ENCODE measurements at regions not wholly inside any gene's neighbourhood (a gene's known extent, or its start where the extent isn't known, plus 50 kb on each side); places are given as distances from the start of the nearest gene placed in this dataset.
A peak's percentile ranks its signal among the peaks of the same experiment; 100 is the strongest.

GRCh38 chr2:134153294-134153880 lies 100.5 kb upstream of the MGAT5 start:
- DNase-seq = no peak

- DNase-seq = no peak
These were observed 99.6 kb upstream of the MGAT5 start for GRCh38 chr2:134154246-134154645.

GRCh38 chr2:134155134-134155533 lies 98.7 kb upstream of the MGAT5 start:
- DNase-seq = no peak

- DNase-seq = no peak
These were observed 95.6 kb upstream of the MGAT5 start for GRCh38 chr2:134158295-134158694.

- DNase-seq = no peak
These were observed 92.7 kb upstream of the MGAT5 start for GRCh38 chr2:134161170-134161547.

- no peak for DNase-seq
These were observed 90.5 kb upstream of the MGAT5 start for GRCh38 chr2:134163336-134163735.

GRCh38 chr2:134164306-134164705 lies 89.6 kb upstream of the MGAT5 start:
- no peak for DNase-seq

- peak; percentile 10 for DNase-seq
These were observed 86.9 kb upstream of the MGAT5 start for GRCh38 chr2:134167015-134167414.

- no peak for DNase-seq
These were observed 84.1 kb upstream of the MGAT5 start for GRCh38 chr2:134169788-134170187.

- DNase-seq = no peak
These were observed 83.6 kb upstream of the MGAT5 start for GRCh38 chr2:134170294-134170693.

- DNase-seq = no peak
These were observed 83.2 kb upstream of the MGAT5 start for GRCh38 chr2:134170700-134171099.

- no peak for DNase-seq
These were observed 80.4 kb upstream of the MGAT5 start for GRCh38 chr2:134173338-134174016.

- no peak for DNase-seq
These were observed 79.2 kb upstream of the MGAT5 start for GRCh38 chr2:134174711-134175110.

GRCh38 chr2:134175834-134176233 lies 78.0 kb upstream of the MGAT5 start:
- no peak for DNase-seq

GRCh38 chr2:134177351-134177931 lies 76.4 kb upstream of the MGAT5 start:
- DNase-seq = no peak

GRCh38 chr2:134178138-134178877 lies 75.6 kb upstream of the MGAT5 start:
- DNase-seq = peak; percentile 3

GRCh38 chr2:134181219-134181618 lies 72.7 kb upstream of the MGAT5 start:
- peak; percentile 61 for DNase-seq

- DNase-seq = no peak
These were observed 70.2 kb upstream of the MGAT5 start for GRCh38 chr2:134183679-134184078.

- DNase-seq = no peak
These were observed 68.2 kb upstream of the MGAT5 start for GRCh38 chr2:134185639-134186038.

GRCh38 chr2:134189009-134189720 lies 64.7 kb upstream of the MGAT5 start:
- peak; percentile 42 for DNase-seq

GRCh38 chr2:134190062-134190806 lies 63.6 kb upstream of the MGAT5 start:
- no peak for DNase-seq

GRCh38 chr2:134190807-134191203 lies 63.1 kb upstream of the MGAT5 start:
- no peak for DNase-seq

- no peak for DNase-seq
These were observed 62.0 kb upstream of the MGAT5 start for GRCh38 chr2:134191835-134192234.

Measured in DMS53 (cell line).